Astrocyte (in vitro differentiated cells and primary cell): ENCODE measurements at regions not wholly inside any gene's neighbourhood (a gene's known extent, or its start where the extent isn't known, plus 50 kb on each side); places are given as distances from the start of the nearest gene placed in this dataset.

Source experiments
- CTCF ChIP-seq: IDR thresholded peaks from 2 replicates; pipeline ENCODE4 v1.5.1; 2011; ENCODE audit warnings: low read depth, mild to moderate bottlenecking, inconsistent platforms, low read length, moderate library complexity; ENCODE audit not compliant: insufficient read depth
- EZH2 ChIP-seq: IDR thresholded peaks from 2 replicates; pipeline ENCODE4 v1.6.1; 2012; ENCODE audit warnings: mild to moderate bottlenecking, low read length, inconsistent platforms; ENCODE audit not compliant: insufficient read depth

- TF ChIP-seq CTCF (no peak), EZH2 (no peak)
Observed at GRCh38 chr1:60262701-60263100, 189.1 kb upstream of the C1orf87 start.
